Calu3 (cell line): ENCODE measurements at regions not wholly inside any gene's neighbourhood (a gene's known extent, or its start where the extent isn't known, plus 50 kb on each side); places are given as distances from the start of the nearest gene placed in this dataset.

ENCODE experiments used
- BruUV-seq: library from RNA; stranded (reverse); fragments of 400-500 nt; replicated peaks from 2 replicates; lab custom pipeline; 2021; lab: Mats Ljungman, UMichigan
- CTCF ChIA-PET: fragments of 300-600 bp; sonication (Branson Sonifier 250); formaldehyde crosslinking; loops from one replicate; lab custom pipeline; 2022; ENCODE audit warnings: antibody characterized with exemption; lab: Charles Lee
- DNase-seq: peaks from one replicate; pipeline ENCODE4 v3.0.0; 2022
- H3K27ac Mint-ChIP-seq: one replicate; pipeline ENCODE4 v1.8.0; 2022; ENCODE audit warnings: mixed read lengths; ENCODE audit not compliant: unreplicated experiment
- H3K27me3 Mint-ChIP-seq: one replicate; pipeline ENCODE4 v1.8.0; 2022; ENCODE audit warnings: mixed read lengths; ENCODE audit not compliant: unreplicated experiment
- H3K36me3 Mint-ChIP-seq: one replicate; pipeline ENCODE4 v1.8.0; 2022; ENCODE audit warnings: mild to moderate bottlenecking, moderate library complexity, mixed read lengths; ENCODE audit not compliant: insufficient read depth, unreplicated experiment
- H3K4me1 Mint-ChIP-seq: one replicate; pipeline ENCODE4 v1.8.0; 2022; ENCODE audit warnings: mild to moderate bottlenecking, low read depth, mixed read lengths; ENCODE audit not compliant: unreplicated experiment
- H3K4me3 Mint-ChIP-seq: one replicate; pipeline ENCODE4 v1.8.0; 2022; ENCODE audit warnings: mild to moderate bottlenecking, low read depth, moderate library complexity, mixed read lengths; ENCODE audit not compliant: unreplicated experiment
- H3K9me3 Mint-ChIP-seq: one replicate; pipeline ENCODE4 v1.8.0; 2022; ENCODE audit warnings: low read depth, mixed read lengths; ENCODE audit not compliant: unreplicated experiment
- intact Hi-C: fragments of 100-400 bp; cut with micrococcal nuclease; formaldehyde crosslinking; loops from one replicate; pipeline ENCODE4 v1.10.0; 2022; ENCODE audit not compliant: unreplicated experiment
- TF ChIP-seq, protein P1 (sequence below): fragments of 200-600 bp; IDR thresholded peaks from one replicate; pipeline ENCODE4 v1.8.0; 2022; ENCODE audit warnings: antibody characterized with exemption; ENCODE audit not compliant: unreplicated experiment

GRCh38 chr2:187126247-187127005 is 277.5 kb upstream of the ZSWIM2 start:
- no peaks in the 10 kb centered on the region for H3K27me3 Mint-ChIP-seq
- CTCF ChIA-PET, result no interaction called here
- TF ChIP-seq, protein P1, sequence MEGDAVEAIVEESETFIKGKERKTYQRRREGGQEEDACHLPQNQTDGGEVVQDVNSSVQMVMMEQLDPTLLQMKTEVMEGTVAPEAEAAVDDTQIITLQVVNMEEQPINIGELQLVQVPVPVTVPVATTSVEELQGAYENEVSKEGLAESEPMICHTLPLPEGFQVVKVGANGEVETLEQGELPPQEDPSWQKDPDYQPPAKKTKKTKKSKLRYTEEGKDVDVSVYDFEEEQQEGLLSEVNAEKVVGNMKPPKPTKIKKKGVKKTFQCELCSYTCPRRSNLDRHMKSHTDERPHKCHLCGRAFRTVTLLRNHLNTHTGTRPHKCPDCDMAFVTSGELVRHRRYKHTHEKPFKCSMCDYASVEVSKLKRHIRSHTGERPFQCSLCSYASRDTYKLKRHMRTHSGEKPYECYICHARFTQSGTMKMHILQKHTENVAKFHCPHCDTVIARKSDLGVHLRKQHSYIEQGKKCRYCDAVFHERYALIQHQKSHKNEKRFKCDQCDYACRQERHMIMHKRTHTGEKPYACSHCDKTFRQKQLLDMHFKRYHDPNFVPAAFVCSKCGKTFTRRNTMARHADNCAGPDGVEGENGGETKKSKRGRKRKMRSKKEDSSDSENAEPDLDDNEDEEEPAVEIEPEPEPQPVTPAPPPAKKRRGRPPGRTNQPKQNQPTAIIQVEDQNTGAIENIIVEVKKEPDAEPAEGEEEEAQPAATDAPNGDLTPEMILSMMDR, result no peak
- DNase-seq, result no peak
- H3K9me3 Mint-ChIP-seq, result no peaks in the 10 kb centered on the region
- BruUV-seq, result no TSS peak
- H3K4me3 Mint-ChIP-seq, result no peak overlapping the region
- H3K27ac Mint-ChIP-seq, result no peak overlapping the region
- H3K4me1 Mint-ChIP-seq, result no peaks in the 10 kb centered on the region
- intact Hi-C loops, result no loop called here
- H3K36me3 Mint-ChIP-seq, result no peaks in the 10 kb centered on the region

DNA sequence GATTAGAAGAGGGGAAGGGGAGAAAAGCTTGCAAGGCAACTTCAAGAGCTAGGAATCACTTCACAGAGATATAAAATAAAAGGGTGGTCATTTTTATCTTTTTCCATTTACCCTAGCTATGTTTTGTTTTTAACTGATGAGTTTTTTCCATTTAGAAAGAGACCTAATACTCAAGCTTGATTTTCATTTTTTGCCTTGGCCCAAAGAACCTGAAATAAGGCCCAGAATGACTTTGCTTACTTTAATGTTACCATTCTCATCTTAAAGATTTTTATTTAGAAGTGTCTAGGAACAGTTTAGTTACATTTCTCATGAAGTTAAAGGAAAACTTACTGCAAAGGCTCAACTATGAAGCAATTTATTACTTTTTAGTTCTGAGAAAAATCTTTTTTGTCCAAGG is 276.3 kb upstream of the ZSWIM2 start:
- CTCF ChIA-PET, result no interaction called here
- no peak for DNase-seq
- no peak overlapping the region for H3K4me3 Mint-ChIP-seq
- intact Hi-C loops, result no loop called here
- no peaks in the 10 kb centered on the region for H3K9me3 Mint-ChIP-seq
- H3K27ac Mint-ChIP-seq, result no peak overlapping the region
- no peaks in the 10 kb centered on the region for H3K4me1 Mint-ChIP-seq
- no peaks in the 10 kb centered on the region for H3K36me3 Mint-ChIP-seq
- no TSS peak for BruUV-seq
- H3K27me3 Mint-ChIP-seq, result no peaks in the 10 kb centered on the region
- TF ChIP-seq, protein P1, result no peak

GRCh38 chr2:187124529-187124928 is 275.6 kb upstream of the ZSWIM2 start:
- no peaks in the 10 kb centered on the region for H3K9me3 Mint-ChIP-seq
- no TSS peak for BruUV-seq
- H3K4me3 Mint-ChIP-seq, result no peak overlapping the region
- CTCF ChIA-PET, result no interaction called here
- no peak overlapping the region for H3K27ac Mint-ChIP-seq
- TF ChIP-seq, protein P1, result no peak
- DNase-seq, result no peak
- intact Hi-C loops, result no loop called here
- H3K36me3 Mint-ChIP-seq, result no peaks in the 10 kb centered on the region
- no peaks in the 10 kb centered on the region for H3K4me1 Mint-ChIP-seq
- H3K27me3 Mint-ChIP-seq, result no peaks in the 10 kb centered on the region

- TF ChIP-seq, protein P1, result no peak
- no peaks in the 10 kb centered on the region for H3K9me3 Mint-ChIP-seq
- H3K27ac Mint-ChIP-seq, result no peak overlapping the region
- no peak overlapping the region for H3K4me3 Mint-ChIP-seq
- no peak for DNase-seq
- H3K4me1 Mint-ChIP-seq, result no peaks in the 10 kb centered on the region
- intact Hi-C loops, result no loop called here
- BruUV-seq, result no TSS peak
- H3K27me3 Mint-ChIP-seq, result no peaks in the 10 kb centered on the region
- H3K36me3 Mint-ChIP-seq, result no peaks in the 10 kb centered on the region
- CTCF ChIA-PET, result no interaction called here
Observed at GRCh38 chr2:187118331-187119099, 269.5 kb upstream of the ZSWIM2 start.
